HL-60 (cell line): ENCODE measurements at regions not wholly inside any gene's neighbourhood (a gene's known extent, or its start where the extent isn't known, plus 50 kb on each side); places are given as distances from the start of the nearest gene placed in this dataset.

ENCODE experiments used
- POLR2AphosphoS5 ChIP-seq: IDR thresholded peaks from 2 replicates; pipeline ENCODE4 v1.6.1; 2012; ENCODE audit warnings: low read depth
- TF ChIP-seq, protein P1 (sequence below): IDR thresholded peaks from one replicate; pipeline ENCODE4 v1.5.1; 2011; ENCODE audit warnings: low read length, control low read depth, inconsistent platforms; ENCODE audit not compliant: insufficient read depth

DNA sequence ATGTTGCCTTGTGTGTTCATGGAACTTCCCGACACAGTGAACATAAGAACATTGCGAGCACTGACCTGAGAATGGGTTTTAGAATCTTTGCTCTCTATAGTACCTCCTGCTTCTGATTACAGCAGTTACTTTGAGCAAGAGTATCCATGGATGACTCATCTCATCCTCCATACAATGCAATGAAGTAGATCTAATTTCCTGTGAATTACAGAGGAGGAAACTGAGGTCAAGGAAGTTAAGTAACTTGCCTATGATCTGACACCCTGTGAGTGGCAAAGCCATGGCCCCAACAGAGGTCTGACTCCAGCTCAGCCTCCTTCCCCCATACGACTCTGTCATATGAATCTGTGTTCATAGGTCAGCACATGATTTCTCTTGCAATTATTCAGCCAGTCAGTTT, 518.1 kb downstream of the TFAP2A start:
- TF ChIP-seq, protein P1, sequence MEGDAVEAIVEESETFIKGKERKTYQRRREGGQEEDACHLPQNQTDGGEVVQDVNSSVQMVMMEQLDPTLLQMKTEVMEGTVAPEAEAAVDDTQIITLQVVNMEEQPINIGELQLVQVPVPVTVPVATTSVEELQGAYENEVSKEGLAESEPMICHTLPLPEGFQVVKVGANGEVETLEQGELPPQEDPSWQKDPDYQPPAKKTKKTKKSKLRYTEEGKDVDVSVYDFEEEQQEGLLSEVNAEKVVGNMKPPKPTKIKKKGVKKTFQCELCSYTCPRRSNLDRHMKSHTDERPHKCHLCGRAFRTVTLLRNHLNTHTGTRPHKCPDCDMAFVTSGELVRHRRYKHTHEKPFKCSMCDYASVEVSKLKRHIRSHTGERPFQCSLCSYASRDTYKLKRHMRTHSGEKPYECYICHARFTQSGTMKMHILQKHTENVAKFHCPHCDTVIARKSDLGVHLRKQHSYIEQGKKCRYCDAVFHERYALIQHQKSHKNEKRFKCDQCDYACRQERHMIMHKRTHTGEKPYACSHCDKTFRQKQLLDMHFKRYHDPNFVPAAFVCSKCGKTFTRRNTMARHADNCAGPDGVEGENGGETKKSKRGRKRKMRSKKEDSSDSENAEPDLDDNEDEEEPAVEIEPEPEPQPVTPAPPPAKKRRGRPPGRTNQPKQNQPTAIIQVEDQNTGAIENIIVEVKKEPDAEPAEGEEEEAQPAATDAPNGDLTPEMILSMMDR, result no peak
- no peak for TF ChIP-seq POLR2AphosphoS5
